HG03196 (cell line): ENCODE measurements at regions not wholly inside any gene's neighbourhood (a gene's known extent, or its start where the extent isn't known, plus 50 kb on each side); places are given as distances from the start of the nearest gene placed in this dataset.
"Not testable (repeated sequence)": the region's sequence is repeated elsewhere in the genome, so short reads cannot be mapped to it uniquely, and the experiment has no call there.

Source experiments
- ATAC-seq: cut with Tn5 transposase; IDR thresholded peaks from one replicate; pipeline ENCODE4 v1.9.1; 2021; ENCODE audit not compliant: unreplicated experiment

- no peak for ATAC-seq
Measured at GRCh38 chr16:59688006-59688405, 953.9 kb upstream of the GOT2 start.

DNA sequence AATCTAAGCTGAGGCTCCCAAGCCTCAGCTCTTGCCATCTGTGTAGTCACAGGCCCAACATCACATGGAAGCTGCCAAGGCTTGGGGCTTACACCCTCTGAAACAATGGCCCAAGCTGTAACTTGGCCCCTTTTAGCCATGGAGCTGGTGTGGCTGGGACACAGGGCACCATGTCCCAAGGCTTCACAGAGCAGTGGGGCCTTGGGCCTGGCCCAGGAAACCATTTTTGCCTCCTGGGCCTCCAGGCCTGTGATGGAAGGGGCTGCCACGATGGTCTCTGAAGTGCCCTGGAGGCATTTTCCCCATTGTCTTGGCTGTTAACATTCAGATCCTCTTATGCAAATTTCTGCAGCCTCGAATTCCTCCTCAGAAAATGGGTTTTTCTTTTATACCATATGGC is 952.3 kb upstream of the GOT2 start:
- no peak for ATAC-seq

DNA sequence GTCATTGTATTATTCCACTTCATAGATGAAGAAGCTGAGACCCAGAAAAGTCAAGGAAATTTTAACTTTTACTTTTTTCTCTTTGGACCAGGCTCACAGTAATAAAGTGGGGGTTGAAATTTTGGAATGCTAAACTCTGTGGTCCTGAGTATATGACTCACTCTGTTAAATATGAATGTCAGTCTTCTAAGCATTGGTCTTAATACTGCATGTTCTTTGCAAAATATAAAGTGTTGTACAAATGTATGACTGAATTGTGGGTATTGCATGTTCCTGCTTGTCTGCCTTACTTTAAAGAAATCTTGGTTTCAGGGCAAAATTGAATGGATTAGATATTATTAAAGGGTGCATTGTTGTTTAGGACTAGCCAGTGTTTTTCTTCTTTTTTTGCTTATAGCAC is 950.8 kb upstream of the GOT2 start:
- ATAC-seq, result no peak

- no peak for ATAC-seq
Measured at GRCh38 chr16:59683709-59684108, 949.6 kb upstream of the GOT2 start.

DNA sequence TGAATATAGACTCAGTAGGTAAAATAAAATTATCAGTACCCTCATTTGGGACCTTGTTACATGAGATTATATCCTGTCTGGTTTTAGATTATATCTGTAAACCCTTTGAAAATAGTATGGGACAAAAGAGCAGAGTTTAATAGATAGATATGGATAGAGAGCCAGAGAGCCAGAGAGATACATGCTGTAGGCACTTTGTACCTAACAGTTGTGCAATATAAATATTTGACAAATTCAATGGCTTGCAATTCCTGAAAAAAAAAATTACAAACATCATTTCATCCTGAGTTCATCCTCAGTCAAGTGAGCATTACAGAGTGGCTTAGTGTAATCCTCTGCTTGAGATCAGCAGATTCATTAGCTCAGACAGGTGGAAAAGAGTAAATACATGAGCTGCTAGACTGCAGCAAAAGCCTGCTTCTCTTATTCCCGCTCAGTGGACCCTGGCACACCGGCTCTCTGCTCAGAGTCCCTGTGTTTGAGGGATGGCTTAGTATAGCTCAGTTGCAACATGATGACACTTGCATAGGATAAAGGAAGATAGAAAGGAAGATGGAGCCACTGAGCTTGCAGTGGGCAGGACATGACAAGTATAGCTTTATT is 931.6 kb upstream of the GOT2 start:
- ATAC-seq, result no peak

GRCh38 chr16:59658572-59658971 is 924.5 kb upstream of the GOT2 start:
- no peak for ATAC-seq

DNA sequence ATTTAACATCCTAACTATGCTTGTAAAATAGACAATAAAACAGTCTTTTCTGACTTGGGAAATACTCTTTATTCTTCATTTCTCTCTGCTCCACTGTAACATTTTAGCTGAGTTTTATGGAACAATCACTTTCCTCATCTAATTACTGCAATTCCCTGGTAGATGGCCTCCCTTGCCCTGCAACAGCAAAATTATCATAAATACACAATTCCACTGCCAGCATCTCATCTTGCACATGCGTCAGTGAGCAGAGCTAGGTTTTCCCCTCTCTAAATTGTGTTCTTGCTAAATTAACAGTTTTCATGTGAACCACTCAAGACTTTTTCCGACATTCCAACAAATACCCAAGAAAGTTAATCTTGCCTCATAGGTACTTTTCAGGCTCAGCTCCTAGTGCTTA is 920.9 kb upstream of the GOT2 start:
- no peak for ATAC-seq

GRCh38 chr16:59654455-59654854 is 920.3 kb upstream of the GOT2 start:
- ATAC-seq, result no peak

DNA sequence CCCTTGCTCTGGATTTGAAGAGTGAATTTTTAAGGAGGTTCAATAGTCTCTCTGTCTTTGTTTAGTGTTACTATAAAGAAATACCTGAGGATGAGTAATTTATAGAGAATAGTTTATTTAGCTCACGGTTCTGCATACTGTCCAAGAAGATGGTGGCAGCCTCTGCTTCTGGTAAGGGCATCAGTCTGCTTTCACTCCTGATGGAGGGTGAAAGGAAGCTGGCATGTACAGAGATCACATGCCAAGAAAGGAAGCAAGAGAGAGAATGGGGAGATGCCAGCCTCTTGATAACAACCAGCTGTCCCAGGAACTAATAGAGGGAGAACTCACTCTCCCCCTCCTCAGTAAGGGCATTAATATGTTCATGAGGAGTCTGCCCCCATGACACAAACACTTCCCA is 917.5 kb upstream of the GOT2 start:
- no peak for ATAC-seq

DNA sequence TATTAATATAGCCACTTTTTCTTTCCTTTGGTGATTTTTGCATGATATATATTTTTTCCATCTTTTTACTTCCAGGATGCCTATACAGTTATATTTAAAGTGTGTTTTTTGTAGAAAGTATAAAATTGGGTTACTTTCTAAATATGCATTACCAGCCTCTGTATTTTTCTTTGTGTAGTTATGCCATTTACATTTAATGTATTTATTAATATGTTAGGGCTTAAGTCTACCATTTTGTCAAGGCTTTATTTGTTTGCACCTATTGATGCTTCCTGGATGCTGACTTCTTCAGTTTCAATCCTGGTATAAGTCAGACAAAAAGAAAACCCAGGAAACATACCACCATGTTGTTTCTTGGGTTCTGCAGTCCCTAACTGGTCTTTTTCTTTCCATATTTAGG is 911.1 kb upstream of the GOT2 start:
- ATAC-seq, result no peak

GRCh38 chr16:59635674-59636073 is 901.6 kb upstream of the GOT2 start:
- no peak for ATAC-seq

- ATAC-seq, result no peak
Measured at GRCh38 chr16:59634951-59635350, 900.8 kb upstream of the GOT2 start.

DNA sequence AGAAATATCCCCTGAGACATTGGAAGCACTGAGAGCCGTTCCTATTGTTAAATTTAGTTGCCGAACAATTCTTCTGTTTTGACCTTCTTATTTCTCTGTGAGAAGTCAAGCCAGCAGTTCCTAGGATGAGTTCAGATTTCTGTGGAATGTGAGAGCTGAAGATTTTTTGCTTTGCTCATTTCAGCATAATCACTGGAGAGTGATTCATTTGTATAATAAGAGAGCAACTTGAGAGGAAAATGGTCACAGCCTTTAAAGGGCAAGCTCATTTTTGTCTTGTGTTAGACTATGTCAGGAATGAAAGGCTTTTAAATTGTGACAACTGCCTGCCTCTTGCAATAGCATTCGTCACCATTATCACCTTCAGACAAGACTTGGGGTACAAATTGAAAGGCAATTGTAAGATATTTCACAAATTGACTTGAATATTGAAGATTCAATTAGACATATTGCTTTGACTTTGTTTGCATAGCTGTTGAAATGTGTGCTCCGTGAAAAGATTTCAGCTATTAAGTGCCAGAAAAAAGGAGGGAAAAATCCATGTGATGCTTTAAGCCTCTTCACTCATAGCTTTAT is 900.0 kb upstream of the GOT2 start:
- no peak for ATAC-seq

GRCh38 chr16:59632276-59632855 is 898.2 kb upstream of the GOT2 start:
- ATAC-seq, result no peak

- ATAC-seq, result not testable (repeated sequence)
Measured at GRCh38 chr16:59624381-59624780, 890.3 kb upstream of the GOT2 start.

- ATAC-seq, result no peak
Measured at GRCh38 chr16:59614466-59615240, 880.5 kb upstream of the GOT2 start.

DNA sequence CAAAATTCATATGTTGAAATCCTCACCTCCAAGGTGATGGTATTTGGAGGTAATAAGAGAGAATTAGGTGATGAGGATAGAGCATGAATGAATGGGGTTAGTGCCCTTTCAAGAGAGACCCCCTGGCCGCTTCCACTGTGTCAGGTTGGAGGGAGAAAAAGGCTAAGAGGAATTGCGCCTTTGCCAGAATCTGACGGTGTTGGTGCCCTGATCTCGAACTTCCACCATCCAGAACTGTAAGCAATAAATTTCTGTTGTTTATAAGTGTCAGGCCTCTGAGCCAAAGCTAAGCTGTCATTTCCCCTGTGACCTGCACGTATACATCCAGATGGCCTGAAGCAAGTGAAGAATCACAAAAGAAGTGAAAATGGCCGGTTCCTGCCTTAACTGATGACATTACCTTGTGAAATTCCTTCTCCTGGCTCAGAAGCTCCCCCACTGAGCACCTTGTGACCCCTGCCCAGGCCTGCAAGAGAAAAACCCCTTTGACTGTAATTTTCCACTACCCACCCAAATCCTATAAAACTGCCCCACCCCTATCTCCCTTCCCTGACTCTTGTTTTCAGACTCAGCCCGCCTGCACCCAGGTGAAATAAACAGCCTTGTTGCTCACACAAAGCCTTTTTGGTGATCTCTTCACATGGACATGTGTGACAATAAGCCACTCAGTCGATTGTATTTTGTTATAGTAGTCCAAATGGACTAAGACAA is 878.9 kb upstream of the GOT2 start:
- ATAC-seq, result not testable (repeated sequence)

DNA sequence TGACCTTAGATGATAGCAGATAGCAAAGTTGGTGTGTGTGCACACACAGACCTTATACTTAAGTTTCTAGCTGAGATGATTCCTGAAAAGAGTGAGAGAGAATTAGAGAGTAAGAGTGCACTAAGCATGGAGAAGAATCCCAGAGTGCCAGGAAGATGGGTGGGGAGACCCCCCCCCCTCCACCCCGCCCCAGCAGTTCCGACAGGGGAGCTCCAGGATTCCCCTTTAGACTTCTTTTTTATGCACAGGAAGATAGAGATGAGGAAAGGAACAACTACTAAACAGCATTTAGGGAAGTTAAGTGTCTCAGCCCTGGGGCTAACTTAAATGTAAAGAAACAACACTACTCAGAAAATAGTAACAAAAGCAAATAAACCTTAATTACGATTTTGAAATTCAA is 878.0 kb upstream of the GOT2 start:
- no peak for ATAC-seq

- no peak for ATAC-seq
Measured at GRCh38 chr16:59611556-59611955, 877.4 kb upstream of the GOT2 start.

DNA sequence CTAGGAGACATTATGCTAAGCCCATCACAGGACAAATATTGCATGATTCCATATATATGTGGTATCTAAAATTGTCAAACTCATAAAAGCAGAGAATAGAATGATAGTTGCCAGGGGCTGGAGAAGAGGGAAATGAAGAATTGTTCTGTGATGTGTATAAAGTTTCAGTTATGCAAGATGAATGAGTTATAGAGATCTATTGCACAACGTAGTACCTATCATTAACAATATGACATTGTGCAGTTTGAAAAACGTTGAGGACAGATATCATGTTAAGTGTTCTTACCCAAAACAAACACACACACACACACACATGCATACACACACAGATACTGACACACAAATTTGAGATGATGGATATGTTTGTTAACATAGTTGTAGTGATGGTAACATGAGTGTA is 871.6 kb upstream of the GOT2 start:
- no peak for ATAC-seq

DNA sequence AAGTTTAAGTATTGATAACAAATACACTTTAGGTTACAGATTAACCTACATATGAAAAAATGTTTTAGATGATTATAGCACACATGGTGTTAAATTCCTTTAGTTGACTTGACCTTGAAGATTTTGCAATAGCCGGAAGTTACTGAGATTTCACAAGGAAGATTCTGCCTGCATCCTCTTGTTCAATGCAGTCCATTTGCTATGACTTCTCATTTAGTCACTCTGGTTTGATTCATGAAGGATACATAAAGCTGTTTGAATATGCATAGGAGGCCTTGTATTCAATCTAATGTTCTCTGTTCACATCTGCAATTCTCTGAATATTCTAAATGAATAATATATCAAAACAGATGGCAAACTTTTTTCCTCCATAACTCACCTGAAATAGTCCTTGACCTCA is 870.2 kb upstream of the GOT2 start:
- no peak for ATAC-seq

DNA sequence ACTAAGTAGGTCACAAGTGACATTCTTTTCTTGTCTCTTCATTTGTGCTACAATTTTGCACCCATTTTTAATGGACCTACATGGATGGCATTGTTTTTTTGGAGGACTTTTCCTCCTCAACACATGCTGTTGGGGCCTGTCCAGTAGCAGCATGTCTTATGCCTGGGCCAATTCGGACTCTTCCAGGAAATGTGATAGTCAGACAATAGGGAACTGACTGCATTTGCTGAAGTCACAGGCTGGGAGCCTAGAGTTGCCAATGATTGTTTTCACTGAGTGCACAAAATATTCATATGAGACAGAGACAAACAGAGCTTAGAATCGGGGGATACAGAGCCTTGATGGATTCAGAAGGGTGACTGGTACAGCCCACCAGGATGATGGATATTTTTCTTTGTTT is 867.3 kb upstream of the GOT2 start:
- no peak for ATAC-seq
